NT2/D1 (cell line): ENCODE measurements at regions not wholly inside any gene's neighbourhood (a gene's known extent, or its start where the extent isn't known, plus 50 kb on each side); places are given as distances from the start of the nearest gene placed in this dataset.

Experiments
- DNase-seq: peaks from one replicate; pipeline ENCODE4 v3.0.0-alpha.2; 2011; ENCODE audit warnings: low read depth, low spot score
- H3K27me3 ChIP-seq: 2 replicates; pipeline ENCODE4 v1.6.0; 2011; ENCODE audit warnings: mild to moderate bottlenecking; ENCODE audit not compliant: insufficient read length, insufficient read depth
- H3K36me3 ChIP-seq: 2 replicates; pipeline ENCODE4 v1.6.1; 2011; ENCODE audit warnings: mild to moderate bottlenecking, low read length, mixed read lengths; ENCODE audit not compliant: insufficient read depth, insufficient read length
- H3K4me1 ChIP-seq: 2 replicates; pipeline ENCODE4 v1.5.1; 2011; ENCODE audit not compliant: insufficient read depth, insufficient read length
- H3K4me3 ChIP-seq: 2 replicates; pipeline ENCODE4 v1.5.1; 2011; ENCODE audit warnings: low read depth; ENCODE audit not compliant: insufficient read length
- H3K9ac ChIP-seq: 2 replicates; pipeline ENCODE4 v1.6.0; 2011; ENCODE audit warnings: low read depth; ENCODE audit not compliant: insufficient read length
- H3K9me3 ChIP-seq: 2 replicates; pipeline ENCODE4 v1.5.1; 2011; ENCODE audit warnings: mild to moderate bottlenecking, low read length; ENCODE audit not compliant: insufficient read depth
- SUZ12 ChIP-seq: IDR thresholded peaks from 2 replicates; pipeline ENCODE4 v1.6.1; 2011; ENCODE audit not compliant: insufficient read length, insufficient read depth; ENCODE audit errors: extremely low read depth
- YY1 ChIP-seq: IDR thresholded peaks from 2 replicates; pipeline ENCODE4 v1.6.1; 2011; ENCODE audit not compliant: insufficient read length, insufficient read depth
- ZNF274 ChIP-seq: IDR thresholded peaks from 2 replicates; pipeline ENCODE4 v1.6.1; 2011; ENCODE audit warnings: mild to moderate bottlenecking, low read depth, low read length

GRCh38 chr5:73380041-73380440 is 68.5 kb downstream of the FOXD1 start:
- H3K4me1 ChIP-seq = no peaks in the 10 kb centered on the region
- TF ChIP-seq ZNF274 (no peak), SUZ12 (no peak), YY1 (no peak)
- no peak overlapping the region for H3K9ac ChIP-seq
- H3K27me3 ChIP-seq = no peaks in the 10 kb centered on the region
- no peak overlapping the region for H3K4me3 ChIP-seq
- no peaks in the 10 kb centered on the region for H3K36me3 ChIP-seq
- H3K9me3 ChIP-seq = peaks cover 24% of the 10 kb centered on the region
- no peak for DNase-seq

GRCh38 chr5:73379435-73379834 is 69.1 kb downstream of the FOXD1 start:
- Histone ChIP-seq H3K36me3 (no peaks in the 10 kb centered on the region), H3K4me3 (no peak overlapping the region), H3K9ac (no peak overlapping the region), H3K4me1 (no peaks in the 10 kb centered on the region), H3K9me3 (peaks cover 18% of the 10 kb centered on the region), H3K27me3 (no peaks in the 10 kb centered on the region)
- TF ChIP-seq SUZ12 = no peak
- TF ChIP-seq YY1 = no peak
- TF ChIP-seq ZNF274 = no peak
- no peak for DNase-seq

- H3K9me3 ChIP-seq = peaks cover 11% of the 10 kb centered on the region; the same call in 1 of the 2 replicates
- H3K9ac ChIP-seq = no peak overlapping the region
- H3K4me3 ChIP-seq = no peak overlapping the region
- H3K27me3 ChIP-seq = no peaks in the 10 kb centered on the region
- H3K4me1 ChIP-seq = no peaks in the 10 kb centered on the region
- no peak for TF ChIP-seq SUZ12
- no peak for TF ChIP-seq YY1
- TF ChIP-seq ZNF274 = no peak
- no peak for DNase-seq
- no peaks in the 10 kb centered on the region for H3K36me3 ChIP-seq
These were observed 69.8 kb downstream of the FOXD1 start for GRCh38 chr5:73378765-73379164.

GRCh38 chr5:73378070-73378469 is 70.5 kb downstream of the FOXD1 start:
- H3K36me3 ChIP-seq = no peaks in the 10 kb centered on the region
- H3K4me1 ChIP-seq = no peaks in the 10 kb centered on the region
- DNase-seq = no peak
- no peaks in the 10 kb centered on the region for H3K27me3 ChIP-seq
- no peak overlapping the region for H3K4me3 ChIP-seq
- TF ChIP-seq SUZ12 (no peak), ZNF274 (no peak), YY1 (no peak)
- H3K9me3 ChIP-seq = peaks cover 10% of the 10 kb centered on the region; the same call in 1 of the 2 replicates
- no peak overlapping the region for H3K9ac ChIP-seq

- Histone ChIP-seq H3K9me3 (peaks cover 5% of the 10 kb centered on the region; the same call in 1 of the 2 replicates), H3K27me3 (no peaks in the 10 kb centered on the region), H3K4me3 (no peak overlapping the region), H3K36me3 (no peaks in the 10 kb centered on the region), H3K4me1 (no peaks in the 10 kb centered on the region), H3K9ac (no peak overlapping the region)
- DNase-seq = no peak
- no peak for TF ChIP-seq YY1
- TF ChIP-seq SUZ12 = no peak
- no peak for TF ChIP-seq ZNF274
These were observed 71.9 kb downstream of the FOXD1 start for GRCh38 chr5:73376618-73377170.

- Histone ChIP-seq H3K4me1 (no peaks in the 10 kb centered on the region), H3K9ac (no peak overlapping the region), H3K27me3 (no peaks in the 10 kb centered on the region), H3K4me3 (no peak overlapping the region), H3K9me3 (peaks cover under 1% of the 10 kb centered on the region; the same call in 1 of the 2 replicates), H3K36me3 (no peaks in the 10 kb centered on the region)
- DNase-seq = no peak
- TF ChIP-seq YY1 (no peak), ZNF274 (no peak), SUZ12 (no peak)
These were observed 72.6 kb downstream of the FOXD1 start for GRCh38 chr5:73375949-73376348.

- Histone ChIP-seq H3K4me3 (no peak overlapping the region), H3K27me3 (no peaks in the 10 kb centered on the region), H3K36me3 (no peaks in the 10 kb centered on the region), H3K9ac (no peak overlapping the region), H3K4me1 (no peaks in the 10 kb centered on the region), H3K9me3 (no peaks in the 10 kb centered on the region)
- TF ChIP-seq ZNF274 = no peak
- no peak for TF ChIP-seq YY1
- TF ChIP-seq SUZ12 = no peak
- DNase-seq = no peak
These were observed 73.4 kb downstream of the FOXD1 start for GRCh38 chr5:73375191-73375545.
